ENCODE measurements at regions not wholly inside any gene's neighbourhood (a gene's known extent, or its start where the extent isn't known, plus 50 kb on each side); places are given as distances from the start of the nearest gene placed in this dataset.

- H3K9me3 ChIP-seq (ENCODE audit: insufficient read depth in 2 of 2, low read depth in 1 of 2, low read length in 1 of 2) = no peaks in the 10 kb centered on the region
- no peak overlapping the region for H3K9ac ChIP-seq (replicated peaks in 1 of 4; ENCODE audit: extremely low read depth in 1 of 4, low read depth in 3 of 4, low read length in 3 of 4)
- H3K27ac ChIP-seq (ENCODE audit: low read depth, low read length) = no peak overlapping the region
- no peak overlapping the region for H3K18ac ChIP-seq (ENCODE audit: extremely low read depth, low read length)
- ChIA-PET CTCF (ENCODE audit: partially characterized antibody) (interaction anchor here (1.6 kb wide), 1 partner anchor 188 kb away, joined by 5 read pairs; no protein-coding TSS in a partner anchor), POLR2A (ENCODE audit: partially characterized antibody) (no interaction called here)
- no peaks in the 10 kb centered on the region for H3K79me1 ChIP-seq (ENCODE audit: low read depth, low read length)
- H3K23ac ChIP-seq (ENCODE audit: insufficient read length) = no peak overlapping the region
- 95% methylated on average over 7 of the region's 7 CpGs; no CpG with 5 or more reads in 1 of the 2 experiments for WGBS, 2 experiments (ENCODE audit: extremely low coverage in 1 of 2, insufficient coverage in 1 of 2, insufficient read length in 1 of 2, insufficient replicate concordance in 2 of 2, low coverage in 1 of 2, low lambda C conversion rate in 2 of 2, missing lambda C conversion rate in 1 of 2)
- no peaks in the 10 kb centered on the region for H3K36me3 ChIP-seq (ENCODE audit: control insufficient read depth in 2 of 4, insufficient read depth in 4 of 4, low read length in 3 of 4)
- H2BK20ac ChIP-seq (ENCODE audit: low read length) = no peak overlapping the region
- TF ChIP-seq CBX8 (IDR thresholded peaks at IDR 0.05; ENCODE audit: borderline replicate concordance, low read depth, low read length) = no peak
- TF ChIP-seq POU5F1 (IDR thresholded peaks at IDR 0.05; ENCODE audit: low read depth, low read length) = no peak
- no peak for TF ChIP-seq RNF2 (IDR thresholded peaks at IDR 0.05; ENCODE audit: borderline replicate concordance, low read depth, low read length, missing control alignments, poor library complexity, severe bottlenecking)
- no peak for TF ChIP-seq NANOG (IDR thresholded peaks at IDR 0.05; ENCODE audit: insufficient read depth, low read depth, low read length, poor library complexity, severe bottlenecking)
- no peak overlapping the region for H4K91ac ChIP-seq (replicated peaks; ENCODE audit: insufficient read length, low read length)
- H3K27me3 ChIP-seq (replicated peaks in 1 of 4; ENCODE audit: control insufficient read depth in 3 of 4, extremely low read depth in 1 of 4, insufficient read depth in 3 of 4, low read length in 3 of 4) = no peaks in the 10 kb centered on the region
- H2BK120ac ChIP-seq (replicated peaks; ENCODE audit: low read depth, low read length) = no peak overlapping the region
- no peaks in the 10 kb centered on the region for H3K4me1 ChIP-seq (replicated peaks in 1 of 4; ENCODE audit: control insufficient read depth in 3 of 4, insufficient read depth in 4 of 4, low read length in 3 of 4)
- no peak overlapping the region for H2AK5ac ChIP-seq (ENCODE audit: low read depth, low read length)
- no peak overlapping the region for H4K5ac ChIP-seq (ENCODE audit: insufficient read length, low read depth, low read length)
- no peak overlapping the region for H2BK5ac ChIP-seq (ENCODE audit: low read depth, low read length)
- H2BK15ac ChIP-seq (ENCODE audit: low read length) = no peak overlapping the region
- H3K4me2 ChIP-seq (ENCODE audit: insufficient read depth in 1 of 2, low read depth in 2 of 2, low read length in 2 of 2) = no peak overlapping the region
- no peak overlapping the region for H3K4ac ChIP-seq (replicated peaks; ENCODE audit: insufficient read length, low read depth, low read length)
- no peak overlapping the region for H2BK12ac ChIP-seq (ENCODE audit: low read depth, low read length)
- no peak overlapping the region for H3K14ac ChIP-seq (ENCODE audit: insufficient read length)
- H3K23me2 ChIP-seq (ENCODE audit: low read depth, low read length) = no peaks in the 10 kb centered on the region
- FAIRE-seq = no peak
- DNase-seq (ENCODE audit: low read depth in 1 of 2, low spot score in 2 of 2) = no peak
- no peak overlapping the region for H4K8ac ChIP-seq (ENCODE audit: extremely low read depth, insufficient read depth, low read length)
- no peaks in the 10 kb centered on the region for H3K79me2 ChIP-seq (ENCODE audit: control insufficient read depth in 1 of 2, insufficient read depth in 2 of 2, low read length in 2 of 2)
- H3K56ac ChIP-seq (replicated peaks; ENCODE audit: insufficient read length, low read depth, low read length) = no peak overlapping the region
- H4K20me1 ChIP-seq (replicated peaks in 1 of 2; ENCODE audit: control insufficient read depth in 1 of 2, insufficient read depth in 2 of 2, low read length in 2 of 2) = no peaks in the 10 kb centered on the region
- H3K4me3 ChIP-seq (ENCODE audit: extremely low read depth in 1 of 4, insufficient read depth in 2 of 4, low read depth in 3 of 4, low read length in 4 of 4) = no peak overlapping the region
- no peak overlapping the region for H2AFZ ChIP-seq (ENCODE audit: low read length)
Observed at GRCh38 chr20:51871943-51872342, 69.6 kb upstream of the SALL4 start.

Measured in H1 (cell line).